A673 (cell line): ENCODE measurements at regions not wholly inside any gene's neighbourhood (a gene's known extent, or its start where the extent isn't known, plus 50 kb on each side); places are given as distances from the start of the nearest gene placed in this dataset.

ENCODE experiments used
- BruUV-seq: library from RNA; stranded (reverse); fragments of 400-500 nt; replicated peaks from 2 replicates; lab custom pipeline; 2021; lab: Mats Ljungman, UMichigan
- CTCF ChIA-PET: fragments of 300-600 bp; sonication (Branson Sonifier 250); formaldehyde crosslinking; loops from one replicate; lab custom pipeline; 2022; ENCODE audit warnings: antibody characterized with exemption; lab: Charles Lee
- POLR2A ChIA-PET: fragments of 300-600 bp; sonication (Branson Sonifier 250); formaldehyde crosslinking; loops from one replicate; lab custom pipeline; 2022; ENCODE audit warnings: antibody characterized with exemption; ENCODE audit not compliant: low non-redundant PET; lab: Charles Lee
- DNase-seq: peaks from one replicate; pipeline ENCODE4 v3.0.0-alpha.2; 2015; ENCODE audit warnings: low spot score
- H3K27ac ChIP-seq: fragments of 200-600 bp; sonication (generic); 2 replicates; pipeline ENCODE4 v1.5.1; 2016; ENCODE audit warnings: mixed run types, low read depth, mild to moderate bottlenecking, mixed read lengths, antibody characterized with exemption, low read length; ENCODE audit not compliant: poor library complexity, severe bottlenecking
- H3K27me3 ChIP-seq: fragments of 200-600 bp; sonication (generic); replicated peaks from 2 replicates; pipeline ENCODE4 v1.6.1; 2017; ENCODE audit warnings: mixed run types, low read depth, mild to moderate bottlenecking, mixed read lengths, antibody characterized with exemption, low read length; ENCODE audit not compliant: insufficient read depth, poor library complexity
- H3K36me3 ChIP-seq: fragments of 200-600 bp; sonication (generic); 2 replicates; pipeline ENCODE4 v1.6.1; 2016; ENCODE audit warnings: mixed run types, mild to moderate bottlenecking, mixed read lengths, antibody characterized with exemption, low read length; ENCODE audit not compliant: insufficient read depth, poor library complexity, severe bottlenecking
- H3K4me1 ChIP-seq: fragments of 200-600 bp; sonication (generic); 2 replicates; pipeline ENCODE4 v1.6.1; 2017; ENCODE audit warnings: mixed run types, mild to moderate bottlenecking, mixed read lengths, antibody characterized with exemption, low read length; ENCODE audit not compliant: insufficient read depth, poor library complexity, severe bottlenecking
- H3K4me3 ChIP-seq: fragments of 200-600 bp; sonication (generic); 2 replicates; pipeline ENCODE4 v1.5.1; 2016; ENCODE audit warnings: low read depth, mixed run types, mild to moderate bottlenecking, mixed read lengths, low read length; ENCODE audit not compliant: poor library complexity, severe bottlenecking
- H3K9me3 ChIP-seq: fragments of 200-600 bp; sonication (generic); 2 replicates; pipeline ENCODE4 v1.6.1; 2016; ENCODE audit warnings: mixed run types, low read depth, mild to moderate bottlenecking, mixed read lengths, antibody characterized with exemption, low read length; ENCODE audit not compliant: poor library complexity, severe bottlenecking
- EZH2 ChIP-seq: fragments of 200-600 bp; sonication (generic); IDR thresholded peaks from 2 replicates; pipeline ENCODE4 v1.6.1; 2017; ENCODE audit warnings: borderline replicate concordance, low read depth, mild to moderate bottlenecking, mixed read lengths, antibody characterized with exemption, low read length; ENCODE audit not compliant: poor library complexity, severe bottlenecking
- intact Hi-C: fragments of 100-400 bp; cut with micrococcal nuclease; formaldehyde crosslinking; loops from one replicate; pipeline ENCODE4 v1.10.0; 2022; ENCODE audit not compliant: unreplicated experiment
- TF ChIP-seq, protein P1 (sequence below): fragments of 300-800, 200-600 bp; sonication (generic); conservative IDR thresholded peaks from 2 replicates; pipeline ENCODE4 v1.5.1; 2017; ENCODE audit warnings: low read depth, mild to moderate bottlenecking, antibody characterized with exemption, low read length, moderate library complexity, mixed read lengths

DNA sequence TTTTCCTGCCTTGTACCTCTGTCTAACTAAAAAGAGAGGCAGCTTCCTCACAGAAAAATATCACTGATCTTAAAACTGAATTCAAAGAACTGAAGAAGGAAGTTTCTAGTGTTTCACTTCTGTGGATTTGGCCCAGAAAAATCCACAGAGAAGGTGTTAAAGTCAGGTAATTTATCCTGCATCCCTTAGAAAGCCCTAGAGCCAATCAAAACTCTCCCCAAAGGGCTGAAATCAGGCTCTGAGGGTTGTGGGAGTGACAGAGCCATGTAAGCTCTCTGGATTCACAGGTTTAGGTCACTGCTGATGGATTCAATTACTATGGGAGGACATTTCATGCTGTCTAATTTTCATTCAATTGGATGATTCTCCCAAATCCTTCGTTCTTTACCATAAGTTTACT is 152.3 kb downstream of the OR2B2 start:
- TF ChIP-seq, protein P1, sequence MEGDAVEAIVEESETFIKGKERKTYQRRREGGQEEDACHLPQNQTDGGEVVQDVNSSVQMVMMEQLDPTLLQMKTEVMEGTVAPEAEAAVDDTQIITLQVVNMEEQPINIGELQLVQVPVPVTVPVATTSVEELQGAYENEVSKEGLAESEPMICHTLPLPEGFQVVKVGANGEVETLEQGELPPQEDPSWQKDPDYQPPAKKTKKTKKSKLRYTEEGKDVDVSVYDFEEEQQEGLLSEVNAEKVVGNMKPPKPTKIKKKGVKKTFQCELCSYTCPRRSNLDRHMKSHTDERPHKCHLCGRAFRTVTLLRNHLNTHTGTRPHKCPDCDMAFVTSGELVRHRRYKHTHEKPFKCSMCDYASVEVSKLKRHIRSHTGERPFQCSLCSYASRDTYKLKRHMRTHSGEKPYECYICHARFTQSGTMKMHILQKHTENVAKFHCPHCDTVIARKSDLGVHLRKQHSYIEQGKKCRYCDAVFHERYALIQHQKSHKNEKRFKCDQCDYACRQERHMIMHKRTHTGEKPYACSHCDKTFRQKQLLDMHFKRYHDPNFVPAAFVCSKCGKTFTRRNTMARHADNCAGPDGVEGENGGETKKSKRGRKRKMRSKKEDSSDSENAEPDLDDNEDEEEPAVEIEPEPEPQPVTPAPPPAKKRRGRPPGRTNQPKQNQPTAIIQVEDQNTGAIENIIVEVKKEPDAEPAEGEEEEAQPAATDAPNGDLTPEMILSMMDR = no peak
- Histone ChIP-seq H3K4me1 (no peaks in the 10 kb centered on the region), H3K27ac (no peak overlapping the region), H3K4me3 (no peak overlapping the region), H3K9me3 (no peaks in the 10 kb centered on the region), H3K27me3 (no peaks in the 10 kb centered on the region), H3K36me3 (no peaks in the 10 kb centered on the region)
- ChIA-PET POLR2A (no interaction called here), CTCF (no interaction called here)
- BruUV-seq = no TSS peak
- DNase-seq = no peak
- intact Hi-C loops = no loop called here

DNA sequence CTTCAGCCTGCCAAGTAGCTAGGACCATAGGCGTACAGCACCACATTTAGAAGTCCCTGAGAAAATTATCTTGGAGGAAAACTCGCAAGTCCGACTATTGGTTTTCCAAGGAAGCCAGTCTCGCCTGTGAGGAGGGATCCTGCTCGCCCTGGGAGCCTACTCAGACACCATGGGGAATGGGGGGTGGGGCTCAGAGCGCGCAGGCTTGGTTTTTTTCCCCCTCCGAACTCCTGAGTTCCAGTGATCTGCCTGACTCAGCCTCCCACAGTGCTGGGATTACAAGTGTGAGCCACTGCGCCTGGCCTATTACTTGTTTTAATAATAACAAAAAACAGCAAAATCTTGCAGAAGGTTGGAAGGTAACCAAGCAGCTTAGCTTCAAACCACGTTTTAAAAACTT is 153.7 kb downstream of the OR2B2 start:
- Histone ChIP-seq H3K9me3 (no peaks in the 10 kb centered on the region), H3K4me1 (no peaks in the 10 kb centered on the region), H3K36me3 (no peaks in the 10 kb centered on the region), H3K27ac (no peak overlapping the region), H3K27me3 (no peaks in the 10 kb centered on the region), H3K4me3 (no peak overlapping the region)
- intact Hi-C loops = no loop called here
- POLR2A ChIA-PET = no interaction called here
- DNase-seq = no peak
- CTCF ChIA-PET = no interaction called here
- no peak for TF ChIP-seq EZH2
- TF ChIP-seq, protein P1 = no peak
- BruUV-seq = no TSS peak

DNA sequence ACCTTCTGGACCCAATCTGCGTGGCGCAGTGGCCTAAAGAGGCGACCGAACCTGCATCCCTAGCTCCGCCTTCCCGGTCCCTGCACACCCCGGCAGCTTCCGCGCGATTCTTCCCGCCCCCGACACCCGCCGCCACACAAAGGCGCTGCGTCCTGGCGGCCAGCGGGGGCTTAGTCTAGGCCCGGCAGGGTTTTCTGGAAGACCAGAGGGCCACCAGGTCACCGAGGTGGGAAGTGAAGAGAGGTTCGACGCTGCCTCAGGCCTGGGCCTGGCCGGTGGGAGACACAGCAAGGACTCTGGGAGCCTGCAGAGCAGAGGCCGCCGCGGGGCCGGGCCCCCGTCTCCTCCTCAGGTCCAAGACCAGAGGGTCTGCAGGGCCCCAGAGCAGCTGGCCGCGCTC is 154.9 kb downstream of the OR2B2 start:
- Histone ChIP-seq H3K4me1 (no peaks in the 10 kb centered on the region), H3K27ac (no peak overlapping the region), H3K9me3 (no peaks in the 10 kb centered on the region), H3K4me3 (no peak overlapping the region), H3K27me3 (no peaks in the 10 kb centered on the region), H3K36me3 (no peaks in the 10 kb centered on the region)
- ChIA-PET POLR2A (no interaction called here), CTCF (no interaction called here)
- no TSS peak for BruUV-seq
- DNase-seq = no peak
- intact Hi-C loops = no loop called here
- TF ChIP-seq EZH2 = no peak
- TF ChIP-seq, protein P1 = no peak
